Right lobe of liver (tissue), 6 donors: ENCODE measurements at regions not wholly inside any gene's neighbourhood (a gene's known extent, or its start where the extent isn't known, plus 50 kb on each side); places are given as distances from the start of the nearest gene placed in this dataset.
A peak's percentile ranks its signal among the peaks of the same experiment; 100 is the strongest.

Experiments
- ATAC-seq, 4 donors: fragments of 200-7000 bp; cut with Tn5 transposase; one replicate each; pipeline ENCODE4 v1.9.1; 2020; ENCODE audit warnings: mild to moderate bottlenecking in 4 of 4, moderate library complexity in 4 of 4
- DNase-seq, 3 donors: peaks; one replicate each; pipeline ENCODE4 v3.0.0-alpha.2; 2020
- H3K27ac ChIP-seq, 3 donors: fragments of 200-600 bp; one replicate each; pipeline ENCODE4 v1.8.0; 2022
- H3K27me3 ChIP-seq, 2 donors: fragments of 200-600 bp; one replicate each; pipeline ENCODE4 v1.8.0; 2022
- H3K36me3 ChIP-seq, 4 donors: fragments of 200-600 bp; sonication (generic) in 1 of 4; one replicate each; pipeline versions ENCODE4 v1.5.1 to v1.8.0; 2017 to 2022; ENCODE audit warnings: control low read depth in 1 of 4
- H3K4me1 ChIP-seq, 4 donors: fragments of 200-600 bp; sonication (generic) in 1 of 4; one replicate each; pipeline versions ENCODE4 v1.5.1 to v1.8.0; 2017 to 2022; ENCODE audit warnings: control low read depth in 1 of 4
- H3K4me3 ChIP-seq, 3 donors: fragments of 200-600 bp; one replicate each; pipeline ENCODE4 v1.8.0; 2022
- H3K9me3 ChIP-seq, 4 donors: fragments of 200-600 bp; sonication (generic) in 1 of 4; one replicate each; pipeline versions ENCODE4 v1.5.1 to v1.8.0; 2017 to 2022; ENCODE audit warnings: control low read depth in 1 of 4
- POLR2A ChIP-seq: fragments of 450-650 bp; IDR thresholded peaks from one replicate; pipeline ENCODE4 v1.6.1; 2017; ENCODE audit warnings: antibody characterized with exemption, mild to moderate bottlenecking
- WGBS: methylation state at CpG from one replicate; pipeline ENCODE4 v1.1.6; 2018; ENCODE audit warnings: low coverage, low lambda C conversion rate; ENCODE audit not compliant: insufficient coverage; ENCODE audit errors: missing lambda C conversion rate; 5-methylcytosine and 5-hydroxymethylcytosine counted together
- intact Hi-C, 2 donors: fragments of 100-400 bp; cut with DNase I; formaldehyde crosslinking; loops; one replicate each; pipeline versions ENCODE4 v1.11.2 to v1.14.1; 2022
- TF ChIP-seq, protein P1 (sequence below), 4 donors: fragments of 200-600 bp in 3 of 4; fragments of 450-650 bp in 1 of 4; IDR thresholded peaks; one replicate each; pipeline versions ENCODE4 v1.5.1 to v1.8.0; 2016 to 2022; ENCODE audit warnings: antibody characterized with exemption in 4 of 4, mild to moderate bottlenecking in 2 of 4
- donor health status: DM: no; HTN: yes; CAD: no.
- donor health status: DM: no; HTN: no; CAD: no.
- donor health status: DM: no; HTN: no; CAD: no.
- donor health status: DM: no; HTN: yes; CAD: no.
- donor health status: DM: no; HTN: yes; CAD: no.

DNA sequence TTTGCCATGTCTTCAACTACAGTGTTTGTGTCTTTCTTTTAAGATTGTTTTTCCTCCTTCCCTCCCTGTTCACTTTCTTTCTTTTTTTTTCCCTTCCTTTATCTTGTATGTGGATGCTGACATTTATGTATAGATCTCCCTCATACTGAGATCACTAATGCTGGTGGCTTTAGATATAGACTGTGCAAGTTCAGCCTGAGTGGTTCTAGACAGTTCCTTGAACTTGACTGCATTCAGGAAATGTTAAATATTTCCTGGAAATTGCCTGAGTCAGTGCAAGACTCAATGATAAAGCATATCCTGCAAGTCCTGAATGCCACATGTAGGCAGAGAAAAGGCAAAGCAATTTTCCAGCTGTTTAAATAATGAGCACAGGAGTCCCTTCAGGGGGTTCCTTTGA is 182.5 kb upstream of the NR3C1 start:
- Histone ChIP-seq H3K27me3 (no peaks in the 10 kb centered on the region), H3K4me1 (peaks cover 0 to 5% (median 0%) of the 10 kb centered on the region in 4 donors), H3K36me3 (no peaks in the 10 kb centered on the region), H3K4me3 (no peak overlapping the region), H3K27ac (no peak overlapping the region), H3K9me3 (no peaks in the 10 kb centered on the region)
- no peak for DNase-seq
- intact Hi-C loops: no loop called here
- TF ChIP-seq, protein P1, sequence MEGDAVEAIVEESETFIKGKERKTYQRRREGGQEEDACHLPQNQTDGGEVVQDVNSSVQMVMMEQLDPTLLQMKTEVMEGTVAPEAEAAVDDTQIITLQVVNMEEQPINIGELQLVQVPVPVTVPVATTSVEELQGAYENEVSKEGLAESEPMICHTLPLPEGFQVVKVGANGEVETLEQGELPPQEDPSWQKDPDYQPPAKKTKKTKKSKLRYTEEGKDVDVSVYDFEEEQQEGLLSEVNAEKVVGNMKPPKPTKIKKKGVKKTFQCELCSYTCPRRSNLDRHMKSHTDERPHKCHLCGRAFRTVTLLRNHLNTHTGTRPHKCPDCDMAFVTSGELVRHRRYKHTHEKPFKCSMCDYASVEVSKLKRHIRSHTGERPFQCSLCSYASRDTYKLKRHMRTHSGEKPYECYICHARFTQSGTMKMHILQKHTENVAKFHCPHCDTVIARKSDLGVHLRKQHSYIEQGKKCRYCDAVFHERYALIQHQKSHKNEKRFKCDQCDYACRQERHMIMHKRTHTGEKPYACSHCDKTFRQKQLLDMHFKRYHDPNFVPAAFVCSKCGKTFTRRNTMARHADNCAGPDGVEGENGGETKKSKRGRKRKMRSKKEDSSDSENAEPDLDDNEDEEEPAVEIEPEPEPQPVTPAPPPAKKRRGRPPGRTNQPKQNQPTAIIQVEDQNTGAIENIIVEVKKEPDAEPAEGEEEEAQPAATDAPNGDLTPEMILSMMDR (IDR thresholded peaks at IDR 0.05): no peak
- TF ChIP-seq POLR2A: no peak
- ATAC-seq: peak in 3 of 4 donors; percentile 30 to 51 (median 35)

DNA sequence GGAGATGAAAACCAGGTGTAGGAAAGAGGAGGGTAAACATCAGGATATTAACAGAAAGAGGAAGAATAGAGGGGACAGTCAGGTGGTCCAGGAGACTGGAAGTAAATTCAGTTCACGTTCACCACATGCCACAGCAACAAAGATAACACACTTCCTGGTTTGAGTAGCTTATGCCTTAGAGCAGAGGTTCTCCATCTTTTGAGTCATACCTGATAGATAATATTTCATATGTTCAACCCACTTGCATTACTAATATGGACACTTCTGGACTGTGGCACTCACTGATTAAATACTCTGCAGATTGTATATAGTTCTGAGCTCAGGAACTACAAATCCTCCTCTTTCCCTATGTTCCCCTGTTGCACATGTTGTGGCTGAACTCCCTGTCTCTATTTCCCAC is 179.9 kb upstream of the NR3C1 start:
- no peaks in the 10 kb centered on the region for H3K4me1 ChIP-seq
- H3K9me3 ChIP-seq: no peaks in the 10 kb centered on the region
- H3K4me3 ChIP-seq: no peak overlapping the region
- no peak for TF ChIP-seq POLR2A
- TF ChIP-seq, protein P1 (IDR thresholded peaks at IDR 0.05): no peak
- WGBS: 60% methylated on average over 1 of the region's 1 CpG
- DNase-seq (no peak), ATAC-seq (no peak)
- H3K27ac ChIP-seq: no peak overlapping the region
- intact Hi-C loops: no loop called here
- no peaks in the 10 kb centered on the region for H3K36me3 ChIP-seq
- no peaks in the 10 kb centered on the region for H3K27me3 ChIP-seq

DNA sequence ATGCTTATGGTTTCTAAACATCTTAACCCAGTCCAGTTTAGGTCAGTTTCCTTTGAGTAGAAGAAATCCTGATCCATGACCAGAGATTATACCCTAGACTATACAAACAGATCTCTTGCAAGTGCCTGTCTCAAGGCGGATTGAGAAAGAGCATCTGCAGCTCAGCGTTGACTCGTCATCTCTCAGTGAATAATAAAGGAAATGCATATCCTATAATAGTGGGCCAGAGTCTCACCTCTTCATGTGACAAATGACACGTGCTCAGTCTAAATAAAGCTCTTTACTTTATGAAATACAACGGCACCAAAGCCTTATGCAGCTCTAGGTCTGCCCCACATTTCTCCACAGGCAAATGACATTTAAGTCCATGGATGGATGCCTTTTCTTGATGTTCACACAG is 179.4 kb upstream of the NR3C1 start:
- DNase-seq (no peak), ATAC-seq (no peak)
- no peaks in the 10 kb centered on the region for H3K9me3 ChIP-seq
- no peak overlapping the region for H3K27ac ChIP-seq
- TF ChIP-seq POLR2A: no peak
- TF ChIP-seq, protein P1 (IDR thresholded peaks at IDR 0.05): no peak
- H3K36me3 ChIP-seq: no peaks in the 10 kb centered on the region
- no peaks in the 10 kb centered on the region for H3K27me3 ChIP-seq
- intact Hi-C loops: no loop called here
- no peak overlapping the region for H3K4me3 ChIP-seq
- H3K4me1 ChIP-seq: no peaks in the 10 kb centered on the region
- whole genome bisulfite sequencing: 75% methylated on average over 5 of the region's 5 CpGs

DNA sequence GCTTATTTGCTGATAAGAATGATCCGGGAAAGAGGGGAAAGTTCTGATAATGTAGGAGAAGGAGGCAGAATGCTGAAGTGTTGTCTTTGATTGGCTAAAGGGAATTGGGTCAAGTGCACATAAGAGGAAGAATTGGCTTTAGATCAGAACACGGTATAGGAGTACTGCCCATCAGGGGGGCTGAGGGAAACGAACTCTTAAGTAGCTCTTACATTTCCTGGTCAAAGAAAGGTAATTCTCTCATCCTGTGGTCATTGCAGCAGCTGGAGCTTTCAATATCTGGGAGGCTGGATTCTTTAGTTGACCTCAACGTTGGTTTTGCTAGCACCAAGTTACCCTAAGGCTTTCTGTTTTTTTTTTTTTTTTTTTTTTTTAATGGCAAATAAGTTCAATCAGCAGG is 178.7 kb upstream of the NR3C1 start:
- Histone ChIP-seq H3K9me3 (no peaks in the 10 kb centered on the region), H3K4me1 (no peaks in the 10 kb centered on the region), H3K4me3 (no peak overlapping the region), H3K27me3 (no peaks in the 10 kb centered on the region), H3K36me3 (no peaks in the 10 kb centered on the region), H3K27ac (no peak overlapping the region)
- intact Hi-C loops: no loop called here
- 50% methylated on average over 4 of the region's 4 CpGs for WGBS
- TF ChIP-seq, protein P1 (IDR thresholded peaks at IDR 0.05): no peak
- no peak for TF ChIP-seq POLR2A
- ATAC-seq (no peak), DNase-seq (no peak)

DNA sequence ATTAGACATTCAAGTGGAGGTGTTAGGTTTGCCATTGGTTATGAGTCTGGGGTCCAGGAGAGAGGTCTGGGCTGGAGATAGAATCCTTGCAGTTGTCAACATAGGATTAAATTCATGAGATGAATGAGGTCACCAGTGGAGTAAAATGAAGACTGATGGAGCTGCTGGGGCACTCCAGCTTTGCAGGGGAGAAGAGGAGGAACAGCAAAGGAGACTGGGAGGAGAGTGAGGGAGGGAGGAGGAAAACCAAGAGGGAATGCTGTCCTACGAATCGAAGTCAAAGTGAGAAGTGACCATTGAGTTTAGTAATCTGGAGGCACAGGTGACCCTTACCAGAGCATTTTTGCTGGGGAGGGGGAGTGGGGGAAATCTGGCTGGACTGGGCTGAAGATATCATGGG is 178.2 kb upstream of the NR3C1 start:
- no peaks in the 10 kb centered on the region for H3K9me3 ChIP-seq
- no peak for TF ChIP-seq POLR2A
- TF ChIP-seq, protein P1 (IDR thresholded peaks at IDR 0.05): no peak
- ATAC-seq: no peak
- no peak overlapping the region for H3K27ac ChIP-seq
- no peaks in the 10 kb centered on the region for H3K27me3 ChIP-seq
- WGBS: 94% methylated on average over 2 of the region's 2 CpGs
- no peak overlapping the region for H3K4me3 ChIP-seq
- H3K36me3 ChIP-seq: no peaks in the 10 kb centered on the region
- DNase-seq: no peak
- no peaks in the 10 kb centered on the region for H3K4me1 ChIP-seq
- intact Hi-C loops: no loop called here
